ENCODE measurements at regions not wholly inside any gene's neighbourhood (a gene's known extent, or its start where the extent isn't known, plus 50 kb on each side); places are given as distances from the start of the nearest gene placed in this dataset.
"Not testable (repeated sequence)": the region's sequence is repeated elsewhere in the genome, so short reads cannot be mapped to it uniquely, and the experiment has no call there.

GRCh38 chrX:38961936-38962335, 160.7 kb downstream of the MID1IP1 start:
- no peak for TF ChIP-seq HNF4G (IDR thresholded peaks at IDR 0.05)
- TF ChIP-seq CTCF (IDR thresholded peaks at IDR 0.05; ENCODE audit: low read depth, low read length, missing input control) = no peak
- TF ChIP-seq MAX (IDR thresholded peaks at IDR 0.05) = no peak
- no peak for TF ChIP-seq FOXA2 (IDR thresholded peaks at IDR 0.05)
- no peak for TF ChIP-seq RXRA (IDR thresholded peaks at IDR 0.05)
- TF ChIP-seq, protein P1, sequence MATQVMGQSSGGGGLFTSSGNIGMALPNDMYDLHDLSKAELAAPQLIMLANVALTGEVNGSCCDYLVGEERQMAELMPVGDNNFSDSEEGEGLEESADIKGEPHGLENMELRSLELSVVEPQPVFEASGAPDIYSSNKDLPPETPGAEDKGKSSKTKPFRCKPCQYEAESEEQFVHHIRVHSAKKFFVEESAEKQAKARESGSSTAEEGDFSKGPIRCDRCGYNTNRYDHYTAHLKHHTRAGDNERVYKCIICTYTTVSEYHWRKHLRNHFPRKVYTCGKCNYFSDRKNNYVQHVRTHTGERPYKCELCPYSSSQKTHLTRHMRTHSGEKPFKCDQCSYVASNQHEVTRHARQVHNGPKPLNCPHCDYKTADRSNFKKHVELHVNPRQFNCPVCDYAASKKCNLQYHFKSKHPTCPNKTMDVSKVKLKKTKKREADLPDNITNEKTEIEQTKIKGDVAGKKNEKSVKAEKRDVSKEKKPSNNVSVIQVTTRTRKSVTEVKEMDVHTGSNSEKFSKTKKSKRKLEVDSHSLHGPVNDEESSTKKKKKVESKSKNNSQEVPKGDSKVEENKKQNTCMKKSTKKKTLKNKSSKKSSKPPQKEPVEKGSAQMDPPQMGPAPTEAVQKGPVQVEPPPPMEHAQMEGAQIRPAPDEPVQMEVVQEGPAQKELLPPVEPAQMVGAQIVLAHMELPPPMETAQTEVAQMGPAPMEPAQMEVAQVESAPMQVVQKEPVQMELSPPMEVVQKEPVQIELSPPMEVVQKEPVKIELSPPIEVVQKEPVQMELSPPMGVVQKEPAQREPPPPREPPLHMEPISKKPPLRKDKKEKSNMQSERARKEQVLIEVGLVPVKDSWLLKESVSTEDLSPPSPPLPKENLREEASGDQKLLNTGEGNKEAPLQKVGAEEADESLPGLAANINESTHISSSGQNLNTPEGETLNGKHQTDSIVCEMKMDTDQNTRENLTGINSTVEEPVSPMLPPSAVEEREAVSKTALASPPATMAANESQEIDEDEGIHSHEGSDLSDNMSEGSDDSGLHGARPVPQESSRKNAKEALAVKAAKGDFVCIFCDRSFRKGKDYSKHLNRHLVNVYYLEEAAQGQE (IDR thresholded peaks at IDR 0.05) = no peak
- TF ChIP-seq NR2F2 (IDR thresholded peaks at IDR 0.05) = no peak
- no peak for TF ChIP-seq TAF1 (conservative IDR thresholded peaks at IDR 0.05)
- TF ChIP-seq ZBTB33 (IDR thresholded peaks at IDR 0.05) = no peak
- no peak for TF ChIP-seq JUND (IDR thresholded peaks at IDR 0.05)
- WGBS = 94% methylated on average over 4 of the region's 4 CpGs
- Histone ChIP-seq H3K4me3 (ENCODE audit: low read depth in 1 of 3, low read length in 3 of 3) (no peak overlapping the region), H3K27ac (ENCODE audit: low read depth in 1 of 2, low read length in 2 of 2) (no peak overlapping the region), H3K27me3 (ENCODE audit: control insufficient read depth in 4 of 4, insufficient read depth in 4 of 4, low read length in 3 of 4) (peaks cover 0 to 4% (median 0%) of the 10 kb centered on the region in 4 donors), H3K4me1 (ENCODE audit: control insufficient read depth in 4 of 4, insufficient read depth in 4 of 4, low read length in 3 of 4) (no peaks in the 10 kb centered on the region), H3K36me3 (ENCODE audit: control insufficient read depth in 4 of 4, insufficient read depth in 3 of 4, low read depth in 1 of 4, low read length in 3 of 4) (no peaks in the 10 kb centered on the region), H3K9me3 (ENCODE audit: control insufficient read depth in 4 of 4, low read length in 3 of 4) (peaks cover 0 to 10% (median 5%) of the 10 kb centered on the region in 4 donors), H3K9ac (ENCODE audit: low read depth in 1 of 2, low read length in 2 of 2) (no peak overlapping the region)
- no peak for DNase-seq (ENCODE audit: low spot score)

DNA sequence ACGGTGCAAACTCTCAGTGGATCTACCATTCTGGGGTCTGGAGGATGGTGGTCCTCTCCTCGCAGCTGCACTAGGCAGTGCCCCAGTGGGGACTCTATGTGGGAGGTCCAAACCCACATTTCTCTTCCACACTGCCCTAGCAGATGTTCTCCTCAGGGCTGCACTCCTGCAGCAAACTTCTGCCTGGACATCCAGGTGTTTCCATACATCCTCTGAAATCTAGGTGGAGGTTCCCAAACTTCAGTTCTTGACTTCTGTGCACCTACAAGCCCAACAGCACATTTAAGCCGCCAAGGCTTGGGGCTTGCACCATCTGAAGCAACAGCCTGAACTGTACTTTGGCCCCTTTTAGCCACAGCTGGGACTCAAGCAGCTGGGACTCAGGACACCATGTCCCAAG, 162.0 kb downstream of the MID1IP1 start:
- H3K4me3 ChIP-seq (ENCODE audit: low read depth in 1 of 3, low read length in 3 of 3) = peak overlapping the region in 1 of 3 donors; percentile 29
- H3K27ac ChIP-seq (ENCODE audit: low read depth in 1 of 2, low read length in 2 of 2); H3K9me3 ChIP-seq (ENCODE audit: control insufficient read depth in 4 of 4, low read length in 3 of 4); H3K27me3 ChIP-seq (ENCODE audit: control insufficient read depth in 4 of 4, insufficient read depth in 4 of 4, low read length in 3 of 4); H3K36me3 ChIP-seq (ENCODE audit: control insufficient read depth in 4 of 4, insufficient read depth in 3 of 4, low read depth in 1 of 4, low read length in 3 of 4); H3K4me1 ChIP-seq (ENCODE audit: control insufficient read depth in 4 of 4, insufficient read depth in 4 of 4, low read length in 3 of 4); H3K9ac ChIP-seq (ENCODE audit: low read depth in 1 of 2, low read length in 2 of 2); DNase-seq (ENCODE audit: low spot score): not testable (repeated sequence)
- WGBS = 96% methylated on average over 3 of the region's 3 CpGs

DNA sequence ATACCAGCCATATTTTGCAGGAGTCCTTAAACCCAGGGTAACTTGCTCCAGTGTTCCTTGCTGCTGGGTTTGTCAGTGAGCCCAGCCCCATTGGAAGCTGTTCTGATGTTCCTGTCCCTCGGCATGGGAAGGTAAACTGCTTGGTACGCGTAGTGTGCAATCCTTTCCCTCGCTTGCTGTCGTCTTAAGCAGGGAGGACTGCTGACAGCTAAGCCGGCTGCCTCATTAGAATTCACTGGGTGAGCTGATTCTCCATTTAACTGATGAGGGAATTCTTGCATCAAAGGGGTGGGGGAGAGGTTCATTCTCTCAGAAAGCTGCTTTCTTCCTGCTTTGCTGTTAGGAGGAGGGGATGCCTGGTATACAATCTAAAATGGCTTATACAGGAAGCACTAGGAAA, 164.6 kb downstream of the MID1IP1 start:
- Histone ChIP-seq H3K9me3 (ENCODE audit: control insufficient read depth in 4 of 4, low read length in 3 of 4) (peaks cover 0 to 7% (median 3%) of the 10 kb centered on the region in 4 donors), H3K9ac (ENCODE audit: low read depth in 1 of 2, low read length in 2 of 2) (no peak overlapping the region), H3K27ac (ENCODE audit: low read depth in 1 of 2, low read length in 2 of 2) (no peak overlapping the region), H3K36me3 (ENCODE audit: control insufficient read depth in 4 of 4, insufficient read depth in 3 of 4, low read depth in 1 of 4, low read length in 3 of 4) (no peaks in the 10 kb centered on the region), H3K4me3 (ENCODE audit: low read depth in 1 of 3, low read length in 3 of 3) (no peak overlapping the region), H3K27me3 (ENCODE audit: control insufficient read depth in 4 of 4, insufficient read depth in 4 of 4, low read length in 3 of 4) (peaks cover 0 to 4% (median 0%) of the 10 kb centered on the region in 4 donors), H3K4me1 (ENCODE audit: control insufficient read depth in 4 of 4, insufficient read depth in 4 of 4, low read length in 3 of 4) (no peaks in the 10 kb centered on the region)
- WGBS = 76% methylated on average over 6 of the region's 6 CpGs
- DNase-seq (ENCODE audit: low spot score) = no peak
- TF ChIP-seq FOXA1 (IDR thresholded peaks at IDR 0.05) = no peak
- TF ChIP-seq JUND (IDR thresholded peaks at IDR 0.05) = no peak
- no peak for TF ChIP-seq NR2F2 (IDR thresholded peaks at IDR 0.05)
- no peak for TF ChIP-seq YY1 (IDR thresholded peaks at IDR 0.05)
- no peak for TF ChIP-seq GABPA (IDR thresholded peaks at IDR 0.05 in 1 of 2, conservative IDR thresholded peaks at IDR 0.05 in 1 of 2)
- TF ChIP-seq FOXA2 (IDR thresholded peaks at IDR 0.05) = no peak
- TF ChIP-seq RAD21 (IDR thresholded peaks at IDR 0.05) = no peak
- TF ChIP-seq EGR1 (IDR thresholded peaks at IDR 0.05; ENCODE audit: low read depth in 2 of 2) = no peak
- no peak for TF ChIP-seq ZBTB33 (IDR thresholded peaks at IDR 0.05)
